OCI-LY3 (cell line): ENCODE measurements at regions not wholly inside any gene's neighbourhood (a gene's known extent, or its start where the extent isn't known, plus 50 kb on each side); places are given as distances from the start of the nearest gene placed in this dataset.

Experiments used
- H2AFZ ChIP-seq: fragments of 200-600, 300-600 bp; shearing (Covaris generic); 2 replicates; pipeline ENCODE4 v1.6.0; 2014; ENCODE audit warnings: antibody characterized with exemption, low read depth, low read length
- H3K27ac ChIP-seq: fragments of 200-600, 300-600 bp; sonication (generic); 2 replicates; pipeline ENCODE4 v1.5.1; 2014; ENCODE audit warnings: mild to moderate bottlenecking, low read length, moderate library complexity, mixed read lengths
- H3K27me3 ChIP-seq: fragments of 200-600, 300-600 bp; sonication (generic); 2 replicates; pipeline ENCODE4 v1.6.1; 2014; ENCODE audit warnings: low read depth, low read length, mixed read lengths
- H3K36me3 ChIP-seq: fragments of 200-600, 300-600 bp; sonication (generic); replicated peaks from 2 replicates; pipeline ENCODE3; 2014; ENCODE audit warnings: low read depth, low read length, mixed read lengths
- H3K4me1 ChIP-seq: fragments of 300-600, 200-600 bp; sonication (generic); 2 replicates; pipeline ENCODE4 v1.6.1; 2014; ENCODE audit warnings: low read length, mixed read lengths
- H3K4me2 ChIP-seq: fragments of 200-600, 300-600 bp; sonication (generic); 2 replicates; pipeline ENCODE4 v1.6.1; 2014; ENCODE audit warnings: low read length, mixed read lengths
- H3K4me3 ChIP-seq: fragments of 300-600, 200-600 bp; sonication (generic); 2 replicates; pipeline ENCODE4 v1.5.1; 2014; ENCODE audit warnings: antibody characterized with exemption, mild to moderate bottlenecking, low read length, moderate library complexity
- H3K79me2 ChIP-seq: fragments of 300-600, 200-600 bp; shearing (Covaris generic); 2 replicates; pipeline ENCODE4 v1.6.1; 2014; ENCODE audit warnings: mild to moderate bottlenecking, low read length, mixed read lengths
- H3K9ac ChIP-seq: fragments of 300-600, 200-600 bp; shearing (Covaris generic); 2 replicates; pipeline ENCODE4 v1.6.0; 2014; ENCODE audit warnings: mild to moderate bottlenecking, low read length, moderate library complexity
- H3K9me3 ChIP-seq: fragments of 200-600, 300-600 bp; shearing (Covaris generic); 2 replicates; pipeline ENCODE4 v1.6.1; 2014; ENCODE audit warnings: low read length, mixed read lengths; ENCODE audit not compliant: insufficient read depth
- H4K20me1 ChIP-seq: fragments of 200-600, 300-600 bp; sonication (generic); 2 replicates; pipeline ENCODE4 v1.6.1; 2016; ENCODE audit warnings: low read length, mixed read lengths; ENCODE audit not compliant: insufficient read depth
- EZH2phosphoT487 ChIP-seq: fragments of 200-600 bp; shearing (Covaris generic); IDR thresholded peaks from 2 replicates; pipeline ENCODE4 v1.6.1; 2018; ENCODE audit warnings: antibody characterized with exemption, mixed run types, low read depth
- TF ChIP-seq, protein P1 (sequence below): fragments of 200-600, 300-600 bp; sonication (generic); IDR thresholded peaks from 2 replicates; pipeline ENCODE4 v1.5.1; 2014; ENCODE audit warnings: antibody characterized with exemption, low read length, low read depth

- TF ChIP-seq, protein P1, sequence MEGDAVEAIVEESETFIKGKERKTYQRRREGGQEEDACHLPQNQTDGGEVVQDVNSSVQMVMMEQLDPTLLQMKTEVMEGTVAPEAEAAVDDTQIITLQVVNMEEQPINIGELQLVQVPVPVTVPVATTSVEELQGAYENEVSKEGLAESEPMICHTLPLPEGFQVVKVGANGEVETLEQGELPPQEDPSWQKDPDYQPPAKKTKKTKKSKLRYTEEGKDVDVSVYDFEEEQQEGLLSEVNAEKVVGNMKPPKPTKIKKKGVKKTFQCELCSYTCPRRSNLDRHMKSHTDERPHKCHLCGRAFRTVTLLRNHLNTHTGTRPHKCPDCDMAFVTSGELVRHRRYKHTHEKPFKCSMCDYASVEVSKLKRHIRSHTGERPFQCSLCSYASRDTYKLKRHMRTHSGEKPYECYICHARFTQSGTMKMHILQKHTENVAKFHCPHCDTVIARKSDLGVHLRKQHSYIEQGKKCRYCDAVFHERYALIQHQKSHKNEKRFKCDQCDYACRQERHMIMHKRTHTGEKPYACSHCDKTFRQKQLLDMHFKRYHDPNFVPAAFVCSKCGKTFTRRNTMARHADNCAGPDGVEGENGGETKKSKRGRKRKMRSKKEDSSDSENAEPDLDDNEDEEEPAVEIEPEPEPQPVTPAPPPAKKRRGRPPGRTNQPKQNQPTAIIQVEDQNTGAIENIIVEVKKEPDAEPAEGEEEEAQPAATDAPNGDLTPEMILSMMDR: no peak
- no peak for TF ChIP-seq EZH2phosphoT487
- H3K79me2 ChIP-seq: no peaks in the 10 kb centered on the region
- H2AFZ ChIP-seq: no peak overlapping the region
- no peak overlapping the region for H3K27ac ChIP-seq
- H3K4me2 ChIP-seq: no peak overlapping the region
- H3K9me3 ChIP-seq: peaks cover 4% of the 10 kb centered on the region; the same call in 1 of the 2 replicates
- H3K27me3 ChIP-seq: peaks cover 95% of the 10 kb centered on the region
- peaks cover 19% of the 10 kb centered on the region for H3K4me1 ChIP-seq
- H3K4me3 ChIP-seq: no peak overlapping the region
- no peaks in the 10 kb centered on the region for H3K36me3 ChIP-seq
- H4K20me1 ChIP-seq: peaks cover 4% of the 10 kb centered on the region; the same call in 1 of the 2 replicates
- H3K9ac ChIP-seq: no peak overlapping the region
Measured at GRCh38 chr3:72126441-72127223, 341.7 kb upstream of the PROK2 start.

- H3K79me2 ChIP-seq: no peaks in the 10 kb centered on the region
- TF ChIP-seq EZH2phosphoT487: no peak
- TF ChIP-seq, protein P1: no peak
- peaks cover 4% of the 10 kb centered on the region; the same call in 1 of the 2 replicates for H4K20me1 ChIP-seq
- peak overlapping the region; percentile 40 for H3K4me2 ChIP-seq
- no peak overlapping the region for H3K9ac ChIP-seq
- H3K36me3 ChIP-seq: no peaks in the 10 kb centered on the region
- H2AFZ ChIP-seq: no peak overlapping the region
- no peak overlapping the region for H3K4me3 ChIP-seq
- no peak overlapping the region for H3K27ac ChIP-seq
- peaks cover 22% of the 10 kb centered on the region for H3K4me1 ChIP-seq
- H3K9me3 ChIP-seq: no peaks in the 10 kb centered on the region
- peaks cover 95% of the 10 kb centered on the region for H3K27me3 ChIP-seq
Measured at GRCh38 chr3:72123908-72124441, 339.0 kb upstream of the PROK2 start.

DNA sequence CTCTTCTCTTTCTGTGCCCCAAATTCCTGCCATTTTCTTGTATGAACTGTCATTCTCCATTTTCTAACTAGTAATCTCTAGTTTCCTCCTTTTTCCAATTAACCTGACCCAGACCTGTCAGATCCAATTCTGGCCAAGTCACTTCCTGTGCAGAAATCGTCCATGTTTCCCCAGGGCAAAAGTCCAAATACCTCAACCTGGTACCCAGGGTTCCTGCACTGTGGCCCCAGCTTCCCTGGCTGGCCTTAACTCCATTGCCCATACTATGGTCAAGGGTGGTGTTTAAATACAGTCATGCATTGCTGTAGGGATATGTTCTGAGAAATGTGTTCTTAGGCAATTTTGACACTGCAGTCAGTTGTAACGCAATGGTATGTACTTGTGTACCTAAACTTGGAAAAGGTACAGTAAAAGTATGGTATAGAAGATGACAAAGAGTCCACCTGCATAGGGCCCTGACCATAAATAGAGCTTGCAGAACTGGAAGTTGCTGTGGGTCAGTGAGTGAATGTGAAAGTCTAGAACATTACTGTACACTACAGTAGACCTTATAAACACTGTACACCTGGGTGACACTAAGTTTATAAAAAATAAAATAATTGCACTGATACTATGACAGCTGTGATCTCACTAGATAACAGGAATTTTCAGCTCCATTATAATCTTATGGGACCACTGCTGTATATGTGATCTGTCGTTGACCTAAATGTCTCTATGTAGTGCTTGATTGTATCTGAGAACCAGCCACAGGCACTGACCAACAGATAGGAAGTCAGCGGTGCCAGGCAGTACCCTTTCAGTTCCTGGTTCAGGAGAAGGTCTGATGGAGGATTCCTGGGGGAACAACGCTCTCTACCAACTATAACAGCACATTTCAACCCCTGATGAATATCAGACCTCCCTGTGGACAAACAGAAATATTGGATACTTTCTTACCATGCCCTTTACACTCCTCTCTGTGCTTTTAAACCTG is 336.1 kb upstream of the PROK2 start:
- no peaks in the 10 kb centered on the region for H3K9me3 ChIP-seq
- no peak overlapping the region for H3K9ac ChIP-seq
- no peak overlapping the region for H3K27ac ChIP-seq
- TF ChIP-seq EZH2phosphoT487: no peak
- TF ChIP-seq, protein P1: no peak
- no peaks in the 10 kb centered on the region for H3K79me2 ChIP-seq
- no peak overlapping the region for H3K4me2 ChIP-seq
- H3K4me3 ChIP-seq: no peak overlapping the region
- H3K36me3 ChIP-seq: no peaks in the 10 kb centered on the region
- H3K4me1 ChIP-seq: peaks cover 12% of the 10 kb centered on the region
- peaks cover 93% of the 10 kb centered on the region for H3K27me3 ChIP-seq
- no peak overlapping the region for H2AFZ ChIP-seq
- H4K20me1 ChIP-seq: no peaks in the 10 kb centered on the region
